SK-N-SH treated with all-trans-retinoic acid at 6 μM for 48 hours (cell line): ENCODE measurements at regions not wholly inside any gene's neighbourhood (a gene's known extent, or its start where the extent isn't known, plus 50 kb on each side); places are given as distances from the start of the nearest gene placed in this dataset.

Experiments
- GLIS3 ChIP-seq: fragments of 250-450 bp; sonication (Bioruptor Pico); IDR thresholded peaks from 2 replicates; pipeline ENCODE4 v1.5.0; 2020; ENCODE audit warnings: mild to moderate bottlenecking, moderate library complexity
- PATZ1 ChIP-seq: fragments of 250-450 bp; sonication (Bioruptor Pico); IDR thresholded peaks from 2 replicates; pipeline ENCODE4 v1.8.0; 2020; ENCODE audit warnings: mild to moderate bottlenecking, moderate library complexity, borderline replicate concordance
- RARB ChIP-seq: fragments of 250-450 bp; sonication (Bioruptor Pico); IDR thresholded peaks from 2 replicates; pipeline ENCODE4 v1.8.0; 2021; ENCODE audit warnings: mild to moderate bottlenecking, moderate library complexity

- no peak for TF ChIP-seq RARB
- no peak for TF ChIP-seq PATZ1 (CRISPR knock-in tag)
- no peak for TF ChIP-seq GLIS3 (CRISPR knock-in tag)
These were observed 308.7 kb upstream of the FAM241A start for GRCh38 chr4:111836601-111837000.
